HG03432 (cell line): ENCODE measurements at regions not wholly inside any gene's neighbourhood (a gene's known extent, or its start where the extent isn't known, plus 50 kb on each side); places are given as distances from the start of the nearest gene placed in this dataset.
A peak's percentile ranks its signal among the peaks of the same experiment; 100 is the strongest.

Experiments
- ATAC-seq: cut with Tn5 transposase; IDR thresholded peaks from one replicate; pipeline ENCODE4 v1.9.1; 2021; ENCODE audit warnings: mild to moderate bottlenecking, moderate library complexity; ENCODE audit not compliant: unreplicated experiment

- ATAC-seq, result no peak
Observed at GRCh38 chr14:76974365-76974764, 54.1 kb downstream of the IRF2BPL start.

- ATAC-seq, result no peak
Observed at GRCh38 chr14:76971549-76971948, 57.0 kb downstream of the IRF2BPL start.

- ATAC-seq, result no peak
Observed at GRCh38 chr14:76968621-76969063, 59.9 kb downstream of the IRF2BPL start.

GRCh38 chr14:76967788-76968187 is 60.7 kb downstream of the IRF2BPL start:
- no peak for ATAC-seq

GRCh38 chr14:76965232-76965631 is 63.3 kb downstream of the IRF2BPL start:
- no peak for ATAC-seq

GRCh38 chr14:76964695-76965094 is 63.8 kb downstream of the IRF2BPL start:
- no peak for ATAC-seq

GRCh38 chr14:76963372-76963771 is 65.1 kb downstream of the IRF2BPL start:
- no peak for ATAC-seq

GRCh38 chr14:76962303-76962660 is 66.2 kb downstream of the IRF2BPL start:
- ATAC-seq, result no peak

GRCh38 chr14:76961631-76962302 is 66.7 kb downstream of the IRF2BPL start:
- ATAC-seq, result peak; percentile 82

GRCh38 chr14:76958980-76959710 is 69.4 kb downstream of the IRF2BPL start:
- ATAC-seq, result peak; percentile 36

- no peak for ATAC-seq
Observed at GRCh38 chr14:76958020-76958979, 70.2 kb downstream of the IRF2BPL start.

- ATAC-seq, result no peak
Observed at GRCh38 chr14:76957224-76957891, 71.2 kb downstream of the IRF2BPL start.

GRCh38 chr14:76956316-76957090 is 72.0 kb downstream of the IRF2BPL start:
- ATAC-seq, result peak; percentile 51

- ATAC-seq, result peak; percentile 26
Observed at GRCh38 chr14:76955575-76956315, 72.8 kb downstream of the IRF2BPL start.

- ATAC-seq, result no peak
Observed at GRCh38 chr14:76954394-76955190, 73.9 kb downstream of the IRF2BPL start.

GRCh38 chr14:76953311-76953945 is 75.1 kb downstream of the IRF2BPL start:
- no peak for ATAC-seq

- ATAC-seq, result no peak
Observed at GRCh38 chr14:76951166-76951565, 77.3 kb downstream of the IRF2BPL start.
